ENCODE measurements at regions not wholly inside any gene's neighbourhood (a gene's known extent, or its start where the extent isn't known, plus 50 kb on each side); places are given as distances from the start of the nearest gene placed in this dataset.
A peak's percentile ranks its signal among the peaks of the same experiment; 100 is the strongest.
"Not testable (repeated sequence)": the region's sequence is repeated elsewhere in the genome, so short reads cannot be mapped to it uniquely, and the experiment has no call there.

GRCh38 chrX:42237956-42238355, 314.6 kb upstream of the CASK start:
- Histone ChIP-seq H3K27ac (no peak overlapping the region), H3K4me3 (no peak overlapping the region), H3K4me1 (replicated peaks in 1 of 2) (no peaks in the 10 kb centered on the region)
- in situ Hi-C loops (cut with MboI; ENCODE audit: low pct_unique_long_range_greater_than_20kb in 2 of 9, low sequenced_read_pairs in 9 of 9, unreplicated experiment in 9 of 9), result no loop called here
- WGBS, 10 experiments, result 13 to 100% (median 79%) methylated on average over 1 to 2 of the region's 2 CpGs; no CpG with 5 or more reads in 6 of the 10 experiments
- no peak for ATAC-seq (replicated peaks in 6 of 8)

- H3K4me1 ChIP-seq (replicated peaks in 1 of 2), result no peaks in the 10 kb centered on the region
- H3K4me3 ChIP-seq, result no peak overlapping the region
- no peak for ATAC-seq (replicated peaks in 6 of 8)
- in situ Hi-C loops (cut with MboI; ENCODE audit: low pct_unique_long_range_greater_than_20kb in 2 of 9, low sequenced_read_pairs in 9 of 9, unreplicated experiment in 9 of 9), result no loop called here
- 0 to 100% (median 35%) methylated on average over 1 to 2 of the region's 2 CpGs; no CpG with 5 or more reads in 5 of the 10 experiments for WGBS, 10 experiments
- H3K27ac ChIP-seq, result no peak overlapping the region
Measured at GRCh38 chrX:42229533-42229932, 306.2 kb upstream of the CASK start.

GRCh38 chrX:42220666-42221065, 297.3 kb upstream of the CASK start:
- peak in 3 of 8 experiments; percentile 82 to 91 (median 82) for ATAC-seq (replicated peaks in 6 of 8)
- WGBS, 10 experiments, result 0 to 100% (median 60%) methylated on average over 1 to 2 of the region's 2 CpGs; no CpG with 5 or more reads in 3 of the 10 experiments
- Histone ChIP-seq H3K27ac (no peak overlapping the region), H3K4me3 (no peak overlapping the region), H3K4me1 (replicated peaks in 1 of 2) (no peaks in the 10 kb centered on the region)
- in situ Hi-C loops (cut with MboI; ENCODE audit: low pct_unique_long_range_greater_than_20kb in 2 of 9, low sequenced_read_pairs in 9 of 9, unreplicated experiment in 9 of 9), result no loop called here

- H3K4me1 ChIP-seq (replicated peaks in 1 of 2), result no peaks in the 10 kb centered on the region
- in situ Hi-C loops (cut with MboI; ENCODE audit: low pct_unique_long_range_greater_than_20kb in 2 of 9, low sequenced_read_pairs in 9 of 9, unreplicated experiment in 9 of 9), result no loop called here
- no peak overlapping the region for H3K27ac ChIP-seq
- peak in 1 of 8 experiments; percentile 20 for ATAC-seq (replicated peaks in 6 of 8)
- 46 to 83% methylated on average over 3 to 6 of the region's 6 CpGs; no CpG with 5 or more reads in 8 of the 10 experiments for WGBS, 10 experiments
- H3K4me3 ChIP-seq, result no peak overlapping the region
Measured at GRCh38 chrX:42220083-42220482, 296.7 kb upstream of the CASK start.

GRCh38 chrX:42219231-42219630, 295.9 kb upstream of the CASK start:
- no peak for ATAC-seq (replicated peaks in 6 of 8)
- H3K4me3 ChIP-seq, result no peak overlapping the region
- in situ Hi-C loops (cut with MboI; ENCODE audit: low pct_unique_long_range_greater_than_20kb in 2 of 9, low sequenced_read_pairs in 9 of 9, unreplicated experiment in 9 of 9), result no loop called here
- no peak overlapping the region for H3K27ac ChIP-seq
- no peaks in the 10 kb centered on the region for H3K4me1 ChIP-seq (replicated peaks in 1 of 2)

GRCh38 chrX:42195506-42195905, 272.2 kb upstream of the CASK start:
- no peak for ATAC-seq (replicated peaks in 6 of 8)
- no peak overlapping the region for H3K4me3 ChIP-seq
- WGBS, 10 experiments, result no CpG with 5 or more reads among the region's 1 CpG
- no peaks in the 10 kb centered on the region for H3K4me1 ChIP-seq (replicated peaks in 1 of 2)
- in situ Hi-C loops (cut with MboI; ENCODE audit: low pct_unique_long_range_greater_than_20kb in 2 of 9, low sequenced_read_pairs in 9 of 9, unreplicated experiment in 9 of 9), result no loop called here
- H3K27ac ChIP-seq, result no peak overlapping the region

- no peak overlapping the region for H3K27ac ChIP-seq
- H3K4me3 ChIP-seq, result no peak overlapping the region
- no peak for ATAC-seq (replicated peaks in 6 of 8)
- in situ Hi-C loops (cut with MboI; ENCODE audit: low pct_unique_long_range_greater_than_20kb in 2 of 9, low sequenced_read_pairs in 9 of 9, unreplicated experiment in 9 of 9), result no loop called here
- WGBS, 10 experiments, result 10 to 60% (median 47%) methylated on average over 1 to 2 of the region's 4 CpGs; no CpG with 5 or more reads in 6 of the 10 experiments
- H3K4me1 ChIP-seq (replicated peaks in 1 of 2), result peaks cover 5 to 6% of the 10 kb centered on the region in 2 donors
Measured at GRCh38 chrX:42189576-42189975, 266.2 kb upstream of the CASK start.

- H3K4me1 ChIP-seq (replicated peaks in 1 of 2), result peaks cover 5 to 6% of the 10 kb centered on the region in 2 donors
- WGBS, 10 experiments, result 0 to 57% (median 38%) methylated on average over 1 to 4 of the region's 5 CpGs; no CpG with 5 or more reads in 7 of the 10 experiments
- in situ Hi-C loops (cut with MboI; ENCODE audit: low pct_unique_long_range_greater_than_20kb in 2 of 9, low sequenced_read_pairs in 9 of 9, unreplicated experiment in 9 of 9), result no loop called here
- no peak overlapping the region for H3K4me3 ChIP-seq
- no peak overlapping the region for H3K27ac ChIP-seq
- ATAC-seq (replicated peaks in 6 of 8), result peak in 5 of 8 experiments; percentile 53 to 66 (median 57)
Measured at GRCh38 chrX:42188730-42189129, 265.4 kb upstream of the CASK start.

GRCh38 chrX:42176789-42177188, 253.4 kb upstream of the CASK start:
- in situ Hi-C loops (cut with MboI; ENCODE audit: low pct_unique_long_range_greater_than_20kb in 2 of 9, low sequenced_read_pairs in 9 of 9, unreplicated experiment in 9 of 9), result no loop called here
- Histone ChIP-seq H3K27ac (no peak overlapping the region), H3K4me3 (no peak overlapping the region), H3K4me1 (replicated peaks in 1 of 2) (no peaks in the 10 kb centered on the region)
- peak in 3 of 8 experiments; percentile 20 to 94 (median 43) for ATAC-seq (replicated peaks in 6 of 8)
- WGBS, 10 experiments, result 81 to 85% methylated on average over 3 to 6 of the region's 6 CpGs; no CpG with 5 or more reads in 8 of the 10 experiments

GRCh38 chrX:42175843-42176242, 252.5 kb upstream of the CASK start:
- Histone ChIP-seq H3K4me3 (no peak overlapping the region), H3K4me1 (replicated peaks in 1 of 2) (no peaks in the 10 kb centered on the region), H3K27ac (no peak overlapping the region)
- no peak for ATAC-seq (replicated peaks in 6 of 8)
- in situ Hi-C loops (cut with MboI; ENCODE audit: low pct_unique_long_range_greater_than_20kb in 2 of 9, low sequenced_read_pairs in 9 of 9, unreplicated experiment in 9 of 9), result no loop called here
- WGBS, 10 experiments, result 76% methylated on average over 2 of the region's 2 CpGs; no CpG with 5 or more reads in 9 of the 10 experiments

GRCh38 chrX:42157923-42158322, 234.6 kb upstream of the CASK start:
- in situ Hi-C loops (cut with MboI; ENCODE audit: low pct_unique_long_range_greater_than_20kb in 2 of 9, low sequenced_read_pairs in 9 of 9, unreplicated experiment in 9 of 9); H3K27ac ChIP-seq; H3K4me3 ChIP-seq; ATAC-seq (replicated peaks in 6 of 8); H3K4me1 ChIP-seq (replicated peaks in 1 of 2): not testable (repeated sequence)
- 55 to 83% (median 82%) methylated on average over 1 to 2 of the region's 2 CpGs; no CpG with 5 or more reads in 6 of the 10 experiments for WGBS, 10 experiments

GRCh38 chrX:42151808-42152207, 228.5 kb upstream of the CASK start:
- 8 to 80% (median 69%) methylated on average over 1 to 3 of the region's 3 CpGs; no CpG with 5 or more reads in 7 of the 10 experiments for WGBS, 10 experiments
- in situ Hi-C loops (cut with MboI; ENCODE audit: low pct_unique_long_range_greater_than_20kb in 2 of 9, low sequenced_read_pairs in 9 of 9, unreplicated experiment in 9 of 9), result no loop called here

GRCh38 chrX:42149765-42150164, 226.4 kb upstream of the CASK start:
- Histone ChIP-seq H3K27ac (no peak overlapping the region), H3K4me3 (no peak overlapping the region), H3K4me1 (replicated peaks in 1 of 2) (no peaks in the 10 kb centered on the region)
- ATAC-seq (replicated peaks in 6 of 8), result peak in 2 of 8 experiments; percentile 56
- in situ Hi-C loops (cut with MboI; ENCODE audit: low pct_unique_long_range_greater_than_20kb in 2 of 9, low sequenced_read_pairs in 9 of 9, unreplicated experiment in 9 of 9), result no loop called here
- WGBS, 10 experiments, result 4 to 83% (median 60%) methylated on average over 1 to 4 of the region's 4 CpGs; no CpG with 5 or more reads in 7 of the 10 experiments

More at GRCh38 chrX:42151808-42152207, 228.5 kb upstream of the CASK start:
- Histone ChIP-seq H3K4me3 (no peak overlapping the region), H3K27ac (no peak overlapping the region), H3K4me1 (replicated peaks in 1 of 2) (no peaks in the 10 kb centered on the region)
- no peak for ATAC-seq (replicated peaks in 6 of 8)

- Histone ChIP-seq H3K4me1 (replicated peaks in 1 of 2) (no peaks in the 10 kb centered on the region), H3K27ac (no peak overlapping the region), H3K4me3 (no peak overlapping the region)
- WGBS, 10 experiments, result 29 to 100% (median 76%) methylated on average over 1 to 2 of the region's 2 CpGs; no CpG with 5 or more reads in 4 of the 10 experiments
- in situ Hi-C loops (cut with MboI; ENCODE audit: low pct_unique_long_range_greater_than_20kb in 2 of 9, low sequenced_read_pairs in 9 of 9, unreplicated experiment in 9 of 9), result no loop called here
- ATAC-seq (replicated peaks in 6 of 8), result no peak
Measured at GRCh38 chrX:42149281-42149680, 225.9 kb upstream of the CASK start.

Data from motor neuron (in vitro differentiated cells).